ENCODE measurements at regions not wholly inside any gene's neighbourhood (a gene's known extent, or its start where the extent isn't known, plus 50 kb on each side); places are given as distances from the start of the nearest gene placed in this dataset.

DNA sequence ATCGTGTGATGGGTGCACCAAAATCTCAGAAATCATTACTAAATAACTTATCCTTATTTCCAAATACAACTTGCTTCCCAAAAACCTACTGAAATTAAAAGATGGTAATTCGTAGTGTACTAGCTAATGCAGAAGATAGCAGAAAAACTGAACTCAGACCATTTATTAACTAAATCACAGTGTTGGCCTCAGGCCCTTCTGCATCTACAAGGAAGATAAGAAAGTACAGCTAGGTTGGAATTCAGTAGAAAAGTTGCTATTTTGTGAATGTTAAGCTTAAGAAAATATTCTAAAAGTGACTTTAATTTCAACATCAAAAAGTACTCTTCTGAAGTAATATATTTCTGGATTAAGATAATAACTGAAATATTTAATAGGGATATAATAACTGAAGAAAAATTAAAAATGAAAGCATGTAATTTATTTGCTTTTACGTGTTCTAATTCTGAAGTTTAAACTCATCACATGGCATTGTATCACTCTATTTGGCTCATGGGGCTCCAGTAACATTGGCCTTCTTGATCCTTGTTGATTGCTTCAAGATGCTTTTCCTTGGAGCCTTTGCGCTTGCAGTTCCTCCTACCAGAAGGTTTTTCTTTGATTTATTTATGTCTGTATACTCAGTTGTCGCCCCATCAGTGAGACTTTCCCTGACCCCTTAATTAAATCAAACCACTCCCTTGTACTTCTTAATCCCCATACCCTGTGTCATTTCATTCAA, 847.9 kb upstream of the ANO3 start:
- Histone ChIP-seq H4K20me1 (ENCODE audit: insufficient read depth) (no peaks in the 10 kb centered on the region), H3K4me1 (ENCODE audit: control insufficient read depth in 1 of 2, insufficient read depth in 2 of 2, low read depth in 1 of 2, low read length in 1 of 2) (no peaks in the 10 kb centered on the region; a peak in 1 of 4 replicates), H3K27ac (ENCODE audit: low read depth in 2 of 2, low read length in 1 of 2) (no peak overlapping the region), H3K9ac (no peak overlapping the region), H3K4me2 (no peak overlapping the region), H2AFZ (ENCODE audit: low read depth) (no peak overlapping the region), H3K79me2 (ENCODE audit: insufficient read depth) (no peaks in the 10 kb centered on the region), H3K9me2 (no peaks in the 10 kb centered on the region), H3F3A (replicated peaks; ENCODE audit: insufficient read depth) (no peaks in the 10 kb centered on the region), H3K27me3 (ENCODE audit: insufficient read depth) (no peaks in the 10 kb centered on the region), H3K4me3 (ENCODE audit: low read depth in 2 of 2, low read length in 1 of 2) (no peak overlapping the region), H3K36me3 (replicated peaks in 1 of 2; ENCODE audit: control insufficient read depth in 1 of 2, insufficient read depth in 2 of 2, low read length in 1 of 2) (no peaks in the 10 kb centered on the region), H3K9me3 (no peaks in the 10 kb centered on the region)
- ChIA-PET POLR2A (no interaction called here), CTCF (no interaction called here)
- no peak for TF ChIP-seq POLR2AphosphoS5 (IDR thresholded peaks at IDR 0.05; ENCODE audit: low read depth, low read length)
- TF ChIP-seq, protein P1, sequence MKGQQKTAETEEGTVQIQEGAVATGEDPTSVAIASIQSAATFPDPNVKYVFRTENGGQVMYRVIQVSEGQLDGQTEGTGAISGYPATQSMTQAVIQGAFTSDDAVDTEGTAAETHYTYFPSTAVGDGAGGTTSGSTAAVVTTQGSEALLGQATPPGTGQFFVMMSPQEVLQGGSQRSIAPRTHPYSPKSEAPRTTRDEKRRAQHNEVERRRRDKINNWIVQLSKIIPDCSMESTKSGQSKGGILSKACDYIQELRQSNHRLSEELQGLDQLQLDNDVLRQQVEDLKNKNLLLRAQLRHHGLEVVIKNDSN (IDR thresholded peaks at IDR 0.05; ENCODE audit: borderline replicate concordance, low read depth): no peak
- no peak for TF ChIP-seq YY1 (IDR thresholded peaks at IDR 0.05; ENCODE audit: low read depth)
- no peak for TF ChIP-seq RAD21 (IDR thresholded peaks at IDR 0.05; ENCODE audit: low read length)
- TF ChIP-seq, protein P2, sequence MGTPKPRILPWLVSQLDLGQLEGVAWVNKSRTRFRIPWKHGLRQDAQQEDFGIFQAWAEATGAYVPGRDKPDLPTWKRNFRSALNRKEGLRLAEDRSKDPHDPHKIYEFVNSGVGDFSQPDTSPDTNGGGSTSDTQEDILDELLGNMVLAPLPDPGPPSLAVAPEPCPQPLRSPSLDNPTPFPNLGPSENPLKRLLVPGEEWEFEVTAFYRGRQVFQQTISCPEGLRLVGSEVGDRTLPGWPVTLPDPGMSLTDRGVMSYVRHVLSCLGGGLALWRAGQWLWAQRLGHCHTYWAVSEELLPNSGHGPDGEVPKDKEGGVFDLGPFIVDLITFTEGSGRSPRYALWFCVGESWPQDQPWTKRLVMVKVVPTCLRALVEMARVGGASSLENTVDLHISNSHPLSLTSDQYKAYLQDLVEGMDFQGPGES (IDR thresholded peaks at IDR 0.05; ENCODE audit: low read depth, low read length): no peak
- TF ChIP-seq JUND (IDR thresholded peaks at IDR 0.05): no peak
- TF ChIP-seq, protein P3, sequence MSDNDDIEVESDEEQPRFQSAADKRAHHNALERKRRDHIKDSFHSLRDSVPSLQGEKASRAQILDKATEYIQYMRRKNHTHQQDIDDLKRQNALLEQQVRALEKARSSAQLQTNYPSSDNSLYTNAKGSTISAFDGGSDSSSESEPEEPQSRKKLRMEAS (IDR thresholded peaks at IDR 0.05; ENCODE audit: low read depth): no peak
- TF ChIP-seq RCOR1 (IDR thresholded peaks at IDR 0.05; ENCODE audit: low read length): no peak
- TF ChIP-seq, protein P4, sequence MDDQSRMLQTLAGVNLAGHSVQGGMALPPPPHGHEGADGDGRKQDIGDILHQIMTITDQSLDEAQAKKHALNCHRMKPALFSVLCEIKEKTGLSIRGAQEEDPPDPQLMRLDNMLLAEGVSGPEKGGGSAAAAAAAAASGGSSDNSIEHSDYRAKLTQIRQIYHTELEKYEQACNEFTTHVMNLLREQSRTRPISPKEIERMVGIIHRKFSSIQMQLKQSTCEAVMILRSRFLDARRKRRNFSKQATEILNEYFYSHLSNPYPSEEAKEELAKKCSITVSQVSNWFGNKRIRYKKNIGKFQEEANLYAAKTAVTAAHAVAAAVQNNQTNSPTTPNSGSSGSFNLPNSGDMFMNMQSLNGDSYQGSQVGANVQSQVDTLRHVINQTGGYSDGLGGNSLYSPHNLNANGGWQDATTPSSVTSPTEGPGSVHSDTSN (IDR thresholded peaks at IDR 0.05): no peak
- TF ChIP-seq TAF1 (IDR thresholded peaks at IDR 0.05; ENCODE audit: borderline replicate concordance, low read depth, low read length): no peak
- TF ChIP-seq MXI1 (IDR thresholded peaks at IDR 0.05; ENCODE audit: low read depth, low read length): no peak
- TF ChIP-seq, protein P5, sequence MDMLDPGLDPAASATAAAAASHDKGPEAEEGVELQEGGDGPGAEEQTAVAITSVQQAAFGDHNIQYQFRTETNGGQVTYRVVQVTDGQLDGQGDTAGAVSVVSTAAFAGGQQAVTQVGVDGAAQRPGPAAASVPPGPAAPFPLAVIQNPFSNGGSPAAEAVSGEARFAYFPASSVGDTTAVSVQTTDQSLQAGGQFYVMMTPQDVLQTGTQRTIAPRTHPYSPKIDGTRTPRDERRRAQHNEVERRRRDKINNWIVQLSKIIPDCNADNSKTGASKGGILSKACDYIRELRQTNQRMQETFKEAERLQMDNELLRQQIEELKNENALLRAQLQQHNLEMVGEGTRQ (IDR thresholded peaks at IDR 0.05; ENCODE audit: borderline replicate concordance, low read depth, low read length): no peak
- WGBS (ENCODE audit: low lambda C conversion rate): 50% methylated on average over 5 of the region's 5 CpGs
- no peak for DNase-seq

DNA sequence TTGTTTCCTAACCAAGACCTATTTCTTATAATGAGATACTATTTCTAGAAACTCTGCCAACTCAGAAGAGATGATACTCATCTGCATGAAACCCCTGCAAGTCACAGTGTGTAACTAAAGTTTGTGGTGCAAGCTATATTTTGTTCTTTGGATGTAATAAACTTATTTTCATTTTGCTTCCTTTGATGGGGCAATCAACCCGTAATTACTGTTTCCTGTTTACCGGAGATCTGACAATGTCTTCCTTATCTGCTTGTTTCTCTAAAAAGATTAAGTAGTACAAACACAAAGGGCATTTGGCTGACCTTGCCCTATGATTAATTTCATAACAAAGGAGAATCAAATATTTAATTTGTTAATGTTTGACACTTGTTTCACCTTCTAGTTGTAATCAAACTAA, 846.6 kb upstream of the ANO3 start:
- Histone ChIP-seq H3K9ac (no peak overlapping the region), H3K4me2 (no peak overlapping the region), H4K20me1 (ENCODE audit: insufficient read depth) (no peaks in the 10 kb centered on the region), H3F3A (replicated peaks; ENCODE audit: insufficient read depth) (no peaks in the 10 kb centered on the region), H3K27ac (ENCODE audit: low read depth in 2 of 2, low read length in 1 of 2) (no peak overlapping the region), H3K79me2 (ENCODE audit: insufficient read depth) (no peaks in the 10 kb centered on the region), H3K9me3 (no peaks in the 10 kb centered on the region), H3K36me3 (replicated peaks in 1 of 2; ENCODE audit: control insufficient read depth in 1 of 2, insufficient read depth in 2 of 2, low read length in 1 of 2) (no peaks in the 10 kb centered on the region), H3K27me3 (ENCODE audit: insufficient read depth) (no peaks in the 10 kb centered on the region), H3K4me3 (ENCODE audit: low read depth in 2 of 2, low read length in 1 of 2) (no peak overlapping the region), H3K4me1 (ENCODE audit: control insufficient read depth in 1 of 2, insufficient read depth in 2 of 2, low read depth in 1 of 2, low read length in 1 of 2) (no peaks in the 10 kb centered on the region; a peak in 1 of 4 replicates), H2AFZ (ENCODE audit: low read depth) (no peak overlapping the region), H3K9me2 (no peaks in the 10 kb centered on the region)
- DNase-seq: no peak
- 38% methylated on average over 2 of the region's 2 CpGs for WGBS (ENCODE audit: low lambda C conversion rate)
- POLR2A ChIA-PET: no interaction called here
- CTCF ChIA-PET: no interaction called here
- TF ChIP-seq, protein P1 (IDR thresholded peaks at IDR 0.05; ENCODE audit: borderline replicate concordance, low read depth): no peak
- no peak for TF ChIP-seq RFX5 (IDR thresholded peaks at IDR 0.05; ENCODE audit: low read length)
- no peak for TF ChIP-seq ELF1 (IDR thresholded peaks at IDR 0.05)
- TF ChIP-seq SMC3 (IDR thresholded peaks at IDR 0.05; ENCODE audit: low read depth, low read length): no peak
- no peak for TF ChIP-seq NRF1 (IDR thresholded peaks at IDR 0.05; ENCODE audit: low read depth, low read length)
- TF ChIP-seq SIN3A (IDR thresholded peaks at IDR 0.05; ENCODE audit: borderline replicate concordance, low read depth, low read length): no peak
- no peak for TF ChIP-seq EZH2phosphoT487 (IDR thresholded peaks at IDR 0.05; ENCODE audit: borderline replicate concordance, low read depth)
- TF ChIP-seq TCF12 (IDR thresholded peaks at IDR 0.05): no peak
- no peak for TF ChIP-seq MEF2A (IDR thresholded peaks at IDR 0.05; ENCODE audit: borderline replicate concordance, low read depth)
- no peak for TF ChIP-seq FOXM1 (IDR thresholded peaks at IDR 0.05; ENCODE audit: low read depth)
- TF ChIP-seq YY1 (IDR thresholded peaks at IDR 0.05; ENCODE audit: low read depth): no peak

Data from SK-N-SH (cell line).